ENCODE measurements at regions not wholly inside any gene's neighbourhood (a gene's known extent, or its start where the extent isn't known, plus 50 kb on each side); places are given as distances from the start of the nearest gene placed in this dataset.
"Not testable (repeated sequence)": the region's sequence is repeated elsewhere in the genome, so short reads cannot be mapped to it uniquely, and the experiment has no call there.

DNA sequence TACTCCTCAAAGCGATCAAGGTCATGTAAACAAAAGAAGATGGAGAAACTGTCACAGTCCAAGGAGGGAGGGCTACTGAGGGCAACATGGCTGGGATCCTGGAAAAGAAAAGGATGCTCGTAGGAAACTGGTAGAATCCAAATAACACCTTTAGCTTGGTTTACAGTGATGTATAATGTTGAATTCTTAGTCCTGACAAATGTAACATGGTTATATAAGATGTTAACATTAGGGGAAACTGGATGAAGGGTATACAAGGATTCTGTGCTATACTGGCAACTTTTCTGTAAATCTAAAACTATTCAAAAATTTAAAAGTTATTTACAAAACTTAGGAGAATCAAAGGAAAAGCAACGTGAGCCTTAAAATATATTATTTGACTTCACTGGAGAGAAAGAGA lies 257.0 kb downstream of the TTC32 start:
- DNase-seq, result no peak

- DNase-seq, result no peak
Measured at GRCh38 chr2:19643117-19643518, 258.7 kb downstream of the TTC32 start.

DNA sequence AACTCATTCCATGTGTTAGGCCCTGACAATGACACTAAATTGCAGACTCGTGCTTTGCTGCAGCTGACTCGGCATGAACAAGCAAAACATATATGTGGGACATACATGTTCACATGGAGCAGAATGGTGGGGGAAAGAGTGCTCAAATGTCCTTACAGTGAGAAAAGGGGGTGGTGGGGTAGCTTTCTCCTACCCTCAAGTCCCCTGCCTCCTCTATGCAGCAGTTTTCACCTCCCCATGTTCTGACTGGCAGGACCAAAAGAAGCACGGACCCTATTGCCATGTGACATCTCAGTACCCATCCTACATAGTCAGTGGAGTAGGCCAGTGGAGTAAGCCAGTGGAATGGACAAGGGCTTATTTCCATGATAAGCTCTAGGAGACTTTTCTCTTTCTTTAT lies 259.3 kb downstream of the TTC32 start:
- DNase-seq, result no peak

DNA sequence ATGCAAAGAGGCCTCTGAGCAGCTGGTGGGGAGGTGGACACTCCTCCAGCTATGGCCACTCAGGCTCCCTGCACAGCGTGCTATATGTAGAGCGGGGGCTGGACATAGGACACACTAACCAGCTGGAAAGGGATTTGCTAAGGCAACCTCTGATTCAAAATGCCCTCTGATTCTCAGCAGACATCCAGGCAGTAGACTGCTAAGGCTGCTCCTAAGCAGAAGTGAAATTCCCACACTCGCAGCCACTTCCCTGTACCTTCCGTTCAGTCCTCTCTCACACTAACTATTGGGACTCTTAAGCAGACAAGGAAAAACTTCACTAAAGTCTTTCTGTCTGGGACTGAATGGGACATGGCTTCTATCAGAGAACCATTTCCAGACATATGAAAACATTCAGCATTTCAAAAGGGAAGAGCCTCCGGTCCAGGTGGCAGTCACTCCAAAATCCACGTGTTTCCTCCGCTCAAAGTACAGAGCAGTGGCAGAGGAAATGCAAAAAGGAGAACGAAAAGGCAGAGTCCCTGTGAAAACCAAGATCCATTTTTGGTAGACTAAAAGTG lies 265.8 kb downstream of the TTC32 start:
- DNase-seq, result no peak

GRCh38 chr2:19632403-19632991 lies 269.3 kb downstream of the TTC32 start:
- DNase-seq, result no peak

DNA sequence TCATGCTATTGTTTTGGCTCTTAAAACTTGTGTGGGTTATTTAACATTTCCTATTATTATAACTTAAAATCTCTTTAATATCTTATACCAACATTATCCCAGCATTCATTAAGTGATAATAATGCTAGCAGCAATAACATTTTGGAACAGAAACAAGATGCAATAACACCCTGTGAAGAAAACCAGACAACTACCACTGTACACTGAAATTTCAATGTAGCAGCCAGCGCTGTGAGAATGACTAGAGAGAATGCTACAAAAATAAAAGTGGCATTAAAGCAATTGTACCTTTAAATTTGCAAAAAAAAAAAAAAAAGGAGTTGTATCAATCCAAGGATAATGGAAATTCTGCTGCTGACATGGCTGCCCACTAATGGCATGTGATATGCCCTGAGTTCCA lies 269.9 kb downstream of the TTC32 start:
- no peak for DNase-seq

DNA sequence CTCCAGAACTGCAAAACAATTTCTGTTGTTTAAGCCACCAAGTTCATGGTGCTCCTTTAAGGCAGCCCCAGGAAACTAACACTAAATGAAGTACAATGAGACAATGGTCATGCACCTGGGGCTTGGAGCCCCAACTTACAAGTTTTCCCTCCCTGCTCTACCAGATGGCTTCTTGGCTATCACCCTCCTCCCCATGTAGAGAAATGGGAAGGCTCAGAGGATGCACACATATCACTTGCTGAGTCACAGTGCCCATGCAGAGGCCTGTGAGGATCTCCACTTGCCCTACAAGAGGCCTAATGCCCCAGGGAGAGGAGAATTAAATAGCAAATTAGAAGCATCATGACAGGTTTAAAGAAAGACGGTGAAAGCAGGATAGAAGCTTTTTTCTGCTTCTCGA lies 270.9 kb downstream of the TTC32 start:
- no peak for DNase-seq

DNA sequence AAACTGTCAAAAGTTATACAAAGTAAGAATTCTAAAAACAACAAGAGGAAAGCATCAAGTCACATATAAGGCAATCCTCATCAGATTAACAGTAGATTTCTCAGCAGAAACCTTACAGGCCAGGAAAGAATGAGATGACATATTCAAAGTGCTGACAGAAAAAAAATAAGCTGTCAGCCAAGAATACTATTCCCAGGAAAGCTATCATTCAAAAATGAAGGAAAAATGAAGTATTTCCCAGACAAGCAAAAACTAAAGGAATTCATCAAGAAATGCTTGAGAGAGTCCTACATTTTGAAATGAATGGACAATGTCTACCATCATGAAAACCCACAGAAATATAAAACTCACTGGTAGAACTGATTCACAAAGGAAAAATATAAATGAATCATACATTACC lies 268.9 kb upstream of the OSR1 start:
- no peak for DNase-seq

GRCh38 chr2:19623488-19623887 lies 265.1 kb upstream of the OSR1 start:
- no peak for DNase-seq

GRCh38 chr2:19617257-19617848 lies 258.9 kb upstream of the OSR1 start:
- DNase-seq, result no peak

DNA sequence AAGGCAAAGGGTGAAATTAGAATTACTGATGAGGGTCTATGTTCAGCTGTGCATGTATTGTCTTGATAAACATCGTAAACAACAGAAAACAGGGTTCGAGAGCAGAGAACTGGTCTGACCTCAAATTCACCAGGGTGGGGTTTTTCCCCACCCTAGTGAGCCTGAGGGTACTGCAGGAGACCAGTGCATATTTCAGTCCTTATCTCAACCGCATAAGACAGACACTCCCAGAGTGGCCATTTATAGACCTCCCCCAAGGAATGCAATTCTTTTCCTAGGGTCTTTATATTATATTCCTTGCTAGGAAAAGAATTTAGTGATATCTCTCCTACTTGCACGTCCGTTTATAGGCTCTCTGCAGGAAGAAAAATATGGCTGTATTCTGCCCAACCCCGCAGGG lies 257.0 kb upstream of the OSR1 start:
- not testable (repeated sequence) for DNase-seq

DNA sequence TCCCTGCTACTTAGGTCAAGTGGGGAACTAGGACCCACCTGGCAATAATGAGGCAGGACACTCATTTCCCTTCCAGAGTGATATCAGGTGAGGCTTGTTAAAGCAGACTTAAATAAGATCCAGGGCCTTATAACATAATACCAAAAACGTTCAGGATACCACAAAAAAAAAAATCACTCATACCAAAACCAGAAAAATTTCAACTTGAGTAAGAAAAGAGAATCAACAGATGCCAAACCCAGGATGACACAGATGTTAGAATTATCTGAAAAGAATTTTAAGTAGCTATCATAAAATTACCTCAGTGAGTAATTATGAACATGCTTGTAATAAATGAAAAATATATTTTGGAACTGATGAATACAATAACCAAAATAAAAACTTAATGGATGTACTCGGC lies 255.6 kb upstream of the OSR1 start:
- no peak for DNase-seq

DNA sequence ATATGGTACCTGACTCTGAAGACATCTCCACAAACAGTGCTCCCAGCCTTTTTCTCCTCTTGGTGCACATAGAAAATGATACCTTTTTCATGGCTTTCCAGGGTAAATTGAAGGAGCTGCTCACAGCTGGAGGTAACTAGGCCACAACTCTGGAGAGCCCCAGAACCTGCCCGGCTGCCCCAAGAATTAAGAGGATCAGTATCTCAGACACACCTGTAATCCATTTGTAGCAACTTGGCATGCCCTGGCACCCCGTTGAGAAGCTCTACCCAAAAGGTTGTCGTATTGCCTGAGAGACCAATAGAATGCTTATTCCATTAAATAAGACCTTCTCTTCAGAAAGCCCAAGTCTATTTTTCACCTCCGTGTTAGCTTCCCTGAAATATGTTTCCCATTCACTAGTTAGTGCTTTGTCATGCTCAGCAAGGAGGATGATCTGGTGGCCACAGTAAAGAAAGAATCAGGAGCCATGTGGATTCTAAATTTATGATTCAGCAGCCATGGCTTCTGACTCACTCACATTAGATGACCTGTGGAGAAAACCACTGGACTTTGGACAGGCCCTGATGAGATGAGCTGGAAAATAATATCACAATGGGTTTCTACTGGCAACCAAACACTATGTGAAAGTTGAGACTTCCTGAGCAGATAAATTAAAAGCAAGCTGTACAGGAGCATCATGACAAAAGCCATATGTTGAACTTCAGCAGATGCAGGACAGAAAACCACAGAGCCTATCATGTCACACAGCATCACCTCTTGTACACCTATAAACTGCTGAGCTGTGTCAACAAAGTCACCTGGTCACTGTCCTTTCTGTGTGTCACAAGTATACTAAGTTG lies 253.3 kb upstream of the OSR1 start:
- no peak for DNase-seq

GRCh38 chr2:19609266-19609665 lies 250.8 kb upstream of the OSR1 start:
- DNase-seq, result no peak

- DNase-seq, result no peak
Measured at GRCh38 chr2:19607931-19608771, 249.7 kb upstream of the OSR1 start.

- no peak for DNase-seq
Measured at GRCh38 chr2:19607400-19607799, 249.0 kb upstream of the OSR1 start.

- DNase-seq, result no peak
Measured at GRCh38 chr2:19600982-19601381, 242.6 kb upstream of the OSR1 start.

GRCh38 chr2:19600506-19600905 lies 242.1 kb upstream of the OSR1 start:
- no peak for DNase-seq

DNA sequence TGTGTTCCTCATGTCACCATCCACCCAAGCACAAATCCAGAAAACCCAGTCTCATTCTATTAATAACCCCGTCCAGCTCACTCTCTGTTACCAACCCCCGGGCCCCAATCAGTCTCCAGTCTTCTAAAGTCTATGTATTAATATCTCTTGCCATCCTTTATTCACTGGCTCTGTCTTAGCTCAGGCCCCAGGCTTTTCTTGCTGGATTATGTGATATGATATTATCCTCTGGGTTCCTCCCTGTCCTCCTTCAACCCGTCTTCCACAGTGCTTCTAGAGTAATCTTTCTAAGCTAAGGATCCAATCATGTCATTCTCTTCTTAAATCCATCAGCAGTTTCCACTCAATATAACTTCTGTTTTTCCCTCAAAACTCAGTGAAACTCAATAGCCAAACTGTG lies 240.5 kb upstream of the OSR1 start:
- no peak for DNase-seq

DNA sequence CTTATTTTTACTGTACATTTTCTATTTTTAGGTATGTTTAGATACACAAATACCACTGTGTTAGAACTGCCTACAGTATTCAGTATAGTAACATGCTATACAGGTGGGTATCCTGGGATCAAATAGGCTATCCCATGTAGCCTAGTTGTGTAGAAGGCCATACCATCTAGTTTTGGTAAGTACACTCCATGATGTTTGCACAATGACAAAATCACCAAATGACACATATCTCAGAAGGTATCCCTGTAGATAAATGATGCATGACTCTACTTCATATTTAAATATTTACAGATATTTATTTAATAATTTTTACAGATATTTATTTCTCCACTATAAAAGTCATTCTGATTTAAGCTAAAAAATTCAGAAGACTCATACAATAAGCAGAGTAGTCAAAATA lies 233.8 kb upstream of the OSR1 start:
- DNase-seq, result no peak

DNA sequence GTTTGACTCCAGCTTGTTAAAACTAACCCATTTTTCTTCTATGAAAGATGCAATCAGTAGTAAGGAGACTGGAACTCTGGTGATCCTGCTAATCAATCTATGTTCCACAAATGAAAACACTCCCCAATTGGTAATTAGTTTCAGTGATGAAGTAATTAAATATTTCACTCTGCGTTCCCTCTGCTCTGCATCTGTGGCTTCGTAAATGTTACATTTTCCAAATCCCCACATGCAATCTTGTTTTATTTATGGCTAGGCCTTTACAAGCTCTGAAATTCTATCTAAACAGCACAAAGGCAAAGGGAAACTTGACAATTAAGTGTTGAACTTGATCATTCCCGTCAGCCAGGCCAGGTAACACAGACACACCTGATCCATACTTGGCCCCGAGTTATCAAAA lies 231.4 kb upstream of the OSR1 start:
- DNase-seq, result no peak

DNA sequence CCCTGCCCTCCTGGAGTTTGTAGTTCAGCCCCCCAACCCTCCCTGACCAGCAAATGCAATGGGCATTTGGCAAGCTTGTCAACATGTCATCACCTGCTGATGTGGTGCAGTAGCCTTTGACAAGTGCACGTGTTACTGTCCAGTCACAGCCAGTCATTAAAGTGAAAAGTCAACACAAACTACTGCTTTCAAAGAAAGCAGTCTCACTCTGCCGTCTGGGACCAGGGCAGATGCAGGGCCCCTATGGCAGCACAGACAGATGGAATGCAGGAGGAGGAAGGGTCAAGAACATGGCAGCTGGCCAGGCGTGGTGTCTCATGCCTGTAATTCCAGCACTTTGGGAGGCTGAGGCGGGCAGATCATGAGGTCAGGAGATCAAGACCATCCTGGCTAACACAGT lies 222.4 kb upstream of the OSR1 start:
- no peak for DNase-seq

DNA sequence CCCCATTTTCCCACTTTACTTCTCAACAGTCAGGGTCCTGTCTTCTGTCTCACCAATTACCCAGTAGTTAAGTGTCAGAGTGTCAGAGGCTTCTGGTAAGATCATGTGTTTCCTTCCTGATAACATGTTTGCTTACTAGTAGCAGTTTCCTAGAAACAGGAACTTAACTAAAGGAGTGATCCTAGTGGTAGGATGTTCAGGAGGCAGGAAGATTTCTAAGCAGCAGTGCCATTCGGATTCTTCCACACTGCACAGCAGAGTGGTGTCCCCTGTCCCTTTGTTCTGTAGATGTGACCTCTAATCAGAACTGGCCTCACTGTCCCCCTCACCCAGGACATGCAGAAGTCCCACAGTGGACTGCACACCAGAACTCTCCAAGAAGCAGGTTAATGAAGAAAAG lies 221.8 kb upstream of the OSR1 start:
- DNase-seq, result no peak
